PFSK-1 (cell line): ENCODE measurements at regions not wholly inside any gene's neighbourhood (a gene's known extent, or its start where the extent isn't known, plus 50 kb on each side); places are given as distances from the start of the nearest gene placed in this dataset.

Experiments used
- FOXP2 ChIP-seq: optimal IDR thresholded peaks from 2 replicates; pipeline ENCODE3; 2011; ENCODE audit warnings: borderline replicate concordance, control low read depth, inconsistent platforms; ENCODE audit not compliant: insufficient read depth; ENCODE audit errors: extremely low read length, extremely low read depth
- POLR2AphosphoS5 ChIP-seq: IDR thresholded peaks from 2 replicates; pipeline ENCODE4 v1.6.1; 2012; ENCODE audit warnings: low read depth, mild to moderate bottlenecking, control low read depth, low read length, moderate library complexity
- REST ChIP-seq, 2 experiments: IDR thresholded peaks; 2 replicates each; pipeline versions ENCODE4 v1.6.1 to v1.8.0; 2011 to 2012; ENCODE audit warnings: low read depth in 2 of 2, low read length in 2 of 2, control low read depth in 1 of 2, inconsistent platforms in 1 of 2, mild to moderate bottlenecking in 1 of 2, moderate library complexity in 1 of 2; ENCODE audit not compliant: insufficient read depth in 1 of 2
- SIN3A ChIP-seq: IDR thresholded peaks from 2 replicates; pipeline ENCODE4 v1.6.1; 2012; ENCODE audit warnings: mild to moderate bottlenecking, low read length, moderate library complexity, borderline replicate concordance; ENCODE audit not compliant: insufficient read depth
- TAF1 ChIP-seq: IDR thresholded peaks from 2 replicates; pipeline ENCODE4 v1.6.1; 2012; ENCODE audit warnings: low read length, control low read depth, borderline replicate concordance; ENCODE audit not compliant: insufficient read depth

DNA sequence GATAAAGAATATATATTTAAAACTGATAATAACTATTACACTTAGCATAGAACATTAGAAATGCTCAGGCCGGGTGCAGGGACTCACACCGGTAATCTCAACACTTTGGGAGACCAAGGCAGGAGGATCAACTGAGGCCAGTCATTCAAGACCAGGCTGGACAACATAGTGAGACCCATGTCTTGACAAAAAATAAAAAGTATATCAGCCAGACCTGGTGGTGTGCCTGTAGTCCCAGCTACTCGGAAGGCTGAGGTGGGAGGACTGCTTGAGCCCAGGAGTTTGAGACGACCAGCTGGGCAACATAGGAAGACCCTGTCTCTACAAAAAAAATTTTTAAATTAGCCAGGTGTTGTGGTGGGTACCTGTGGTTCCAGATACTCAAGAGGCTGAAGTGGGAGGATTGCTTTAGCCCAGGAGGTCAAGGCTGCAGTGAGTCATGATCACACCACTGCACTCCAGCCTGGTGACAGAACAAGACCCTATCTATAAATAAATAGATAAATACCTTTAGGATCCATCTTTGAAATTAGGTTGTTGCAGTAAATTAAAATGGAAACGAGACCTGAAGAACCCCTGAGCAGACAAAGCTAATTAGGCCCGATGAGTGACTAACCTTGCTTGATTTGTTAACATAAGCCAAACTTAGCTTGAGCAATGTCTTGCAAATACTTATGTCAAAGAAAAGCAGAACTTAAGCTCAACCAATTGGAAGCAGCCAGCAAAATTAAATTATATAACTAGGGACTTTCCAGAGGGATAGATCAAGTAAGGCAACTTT lies 75.8 kb upstream of the E2F3 start:
- TF ChIP-seq POLR2AphosphoS5 (no peak), SIN3A (no peak), REST (IDR thresholded peaks at IDR 0.05; ENCODE audit: insufficient read depth in 1 of 2, low read depth in 2 of 2, low read length in 2 of 2) (no peak), TAF1 (no peak), FOXP2 (no peak)

GRCh38 chr6:20326422-20326728 lies 75.3 kb upstream of the E2F3 start:
- TF ChIP-seq SIN3A (no peak), POLR2AphosphoS5 (no peak), TAF1 (no peak), FOXP2 (no peak), REST (IDR thresholded peaks at IDR 0.05; ENCODE audit: insufficient read depth in 1 of 2, low read depth in 2 of 2, low read length in 2 of 2) (no peak)

- TF ChIP-seq SIN3A (no peak), TAF1 (no peak), REST (IDR thresholded peaks at IDR 0.05; ENCODE audit: insufficient read depth in 1 of 2, low read depth in 2 of 2, low read length in 2 of 2) (no peak), FOXP2 (no peak), POLR2AphosphoS5 (no peak)
These were observed 74.5 kb upstream of the E2F3 start for GRCh38 chr6:20327141-20327540.

- no peak for TF ChIP-seq SIN3A
- no peak for TF ChIP-seq FOXP2
- no peak for TF ChIP-seq POLR2AphosphoS5
- no peak for TF ChIP-seq TAF1
- no peak for TF ChIP-seq REST (IDR thresholded peaks at IDR 0.05; ENCODE audit: insufficient read depth in 1 of 2, low read depth in 2 of 2, low read length in 2 of 2)
These were observed 73.3 kb upstream of the E2F3 start for GRCh38 chr6:20328266-20328923.
